Left kidney (tissue), 1 donor: ENCODE measurements at regions not wholly inside any gene's neighbourhood (a gene's known extent, or its start where the extent isn't known, plus 50 kb on each side); places are given as distances from the start of the nearest gene placed in this dataset.
"Not testable (repeated sequence)": the region's sequence is repeated elsewhere in the genome, so short reads cannot be mapped to it uniquely, and the experiment has no call there.

Experiments used
- DNase-seq: peaks from one replicate; pipeline ENCODE4 v3.0.0-alpha.2; 2013

DNA sequence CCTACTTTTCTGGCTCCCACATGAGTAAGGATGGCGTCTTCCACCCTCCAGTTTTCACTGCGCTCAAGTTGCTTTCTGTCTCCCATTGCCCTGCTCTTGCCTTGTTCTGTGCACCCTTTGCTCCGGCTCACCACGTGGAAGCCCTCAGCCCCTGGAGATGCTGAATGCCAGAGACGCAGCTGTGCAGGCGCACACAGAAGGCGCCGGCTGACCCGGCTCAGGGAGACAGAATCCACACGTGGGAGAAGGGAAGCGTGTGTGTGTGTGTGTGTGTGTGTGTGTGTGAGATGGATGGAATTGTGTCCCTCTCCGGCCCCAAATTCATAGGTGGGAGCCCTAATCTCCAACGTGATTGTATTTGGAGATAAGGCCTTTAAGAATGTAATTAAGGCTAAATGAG, 118.2 kb upstream of the ERRFI1 start:
- no peak for DNase-seq

DNA sequence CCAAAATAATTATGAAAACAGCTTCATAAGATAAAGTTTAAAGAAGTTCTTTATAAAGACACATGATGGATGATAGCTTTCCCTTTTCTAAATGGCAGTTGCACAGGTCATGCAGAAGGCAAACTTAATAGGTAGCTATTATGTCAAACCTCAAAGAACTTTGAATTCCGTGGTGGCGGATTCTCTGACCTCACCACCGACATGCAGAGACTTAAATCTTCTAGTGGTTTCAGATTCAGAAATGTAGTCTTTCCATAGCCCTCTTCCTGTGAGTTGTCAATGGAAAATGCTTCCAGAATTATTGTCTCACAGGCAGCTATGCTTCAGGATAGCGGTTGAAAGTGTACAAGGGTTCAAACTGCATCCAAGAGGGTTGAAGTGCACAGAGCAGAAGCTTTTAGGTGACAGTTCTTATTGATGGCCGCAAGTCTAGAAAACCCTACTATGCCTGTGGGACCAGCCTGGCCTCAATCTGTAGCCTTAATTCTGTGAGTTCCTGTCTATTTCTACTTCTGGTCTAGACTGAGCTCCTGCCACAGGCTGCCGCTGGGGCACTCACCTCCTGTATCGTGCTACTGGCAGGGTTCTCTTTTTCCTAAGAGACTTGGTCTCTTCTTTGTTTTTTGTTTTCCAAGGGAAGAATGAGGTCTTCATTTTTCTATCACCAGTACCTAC, 117.0 kb upstream of the ERRFI1 start:
- DNase-seq: no peak

DNA sequence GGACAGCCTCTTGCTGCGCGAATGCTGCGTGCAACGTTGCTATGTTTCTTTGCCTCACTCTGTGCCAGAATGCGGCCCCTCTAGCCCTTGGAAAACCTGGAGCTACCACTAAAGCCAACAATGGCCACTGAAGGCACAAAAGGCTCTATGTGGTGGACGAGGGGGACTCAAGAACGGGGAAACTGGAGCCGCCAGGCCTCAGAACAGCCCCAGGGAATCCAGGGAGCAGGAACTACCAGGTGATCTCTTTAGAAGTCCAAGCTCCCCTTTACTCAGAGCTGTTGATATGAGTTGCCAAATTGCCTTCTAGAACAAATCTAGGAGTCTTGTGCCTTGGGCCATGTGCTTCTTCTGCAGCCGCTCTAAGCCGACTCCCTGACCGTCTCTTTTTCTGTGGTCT, 113.8 kb upstream of the ERRFI1 start:
- DNase-seq: no peak

DNA sequence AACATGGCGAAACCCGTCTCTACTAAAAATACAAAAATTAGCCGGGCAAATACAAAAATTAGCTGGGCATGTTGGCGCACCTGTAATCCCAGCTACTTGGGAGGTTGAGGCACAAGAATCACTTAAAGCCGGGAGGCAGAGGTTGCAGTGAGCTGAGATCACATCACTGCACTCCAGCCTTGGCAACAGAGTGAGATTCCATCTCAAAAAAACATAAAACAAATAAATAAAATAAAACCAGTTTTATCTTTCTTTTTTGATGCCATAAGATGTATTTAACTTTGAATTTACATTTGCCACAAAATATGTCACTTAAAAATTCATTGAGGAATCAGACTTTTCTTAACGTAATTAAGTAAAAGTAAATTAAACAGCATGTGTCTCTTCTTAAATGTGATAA, 113.3 kb upstream of the ERRFI1 start:
- no peak for DNase-seq

DNA sequence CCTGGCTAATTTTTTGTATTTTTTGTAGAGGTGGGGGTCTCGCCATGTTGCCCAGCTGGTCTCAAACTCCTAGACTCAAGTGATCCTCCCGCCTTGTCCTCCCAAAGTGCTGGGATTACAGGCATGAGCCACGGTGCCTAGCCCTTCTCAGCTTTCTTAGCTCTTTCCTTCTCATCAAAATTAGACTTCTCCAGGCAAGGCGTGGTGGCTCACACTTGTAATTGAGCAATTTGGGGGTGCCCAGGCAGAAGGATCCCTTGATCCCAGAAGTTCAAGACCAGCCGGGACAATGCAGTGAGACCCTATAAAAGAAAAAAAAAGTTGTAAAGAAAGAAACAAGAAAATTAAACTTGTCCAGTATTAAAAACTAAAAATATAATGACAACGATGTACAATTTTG, 112.6 kb upstream of the ERRFI1 start:
- DNase-seq: no peak

DNA sequence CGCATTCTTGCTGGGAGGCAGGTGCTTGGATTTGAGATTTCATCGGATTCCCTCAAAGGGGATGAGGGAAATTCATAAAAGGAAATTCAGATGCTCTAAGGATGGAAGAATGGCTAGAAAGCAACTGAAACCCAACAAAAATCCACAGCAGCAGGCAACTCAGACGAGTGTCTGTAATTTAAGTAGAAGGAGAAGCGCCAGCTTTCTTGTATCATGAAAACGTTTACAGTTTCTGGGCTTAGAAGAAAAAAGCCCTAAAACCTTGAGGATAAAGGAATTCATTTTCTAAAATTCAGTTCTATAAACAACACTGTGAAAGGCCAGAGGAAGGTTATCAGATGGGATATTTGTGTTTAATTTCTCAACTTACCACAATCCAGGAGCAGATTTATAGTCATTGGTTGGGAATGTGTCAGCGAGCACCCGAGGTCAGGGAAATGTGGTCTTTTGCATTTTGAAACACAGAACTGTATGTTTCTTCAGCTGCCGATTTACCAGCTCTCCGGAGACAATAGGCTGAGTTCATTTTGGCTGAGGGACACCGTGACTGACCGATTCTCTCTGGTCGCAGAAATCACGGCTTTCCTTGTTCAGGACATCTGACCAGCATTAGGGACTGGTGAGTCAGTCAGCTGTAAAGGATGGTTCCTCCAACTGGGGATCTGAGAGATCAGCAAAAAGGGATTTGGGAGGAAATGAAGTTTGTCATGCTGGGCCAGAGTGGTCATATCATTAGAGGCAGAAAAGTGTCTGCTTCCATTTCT, 111.6 kb upstream of the ERRFI1 start:
- DNase-seq: no peak

DNA sequence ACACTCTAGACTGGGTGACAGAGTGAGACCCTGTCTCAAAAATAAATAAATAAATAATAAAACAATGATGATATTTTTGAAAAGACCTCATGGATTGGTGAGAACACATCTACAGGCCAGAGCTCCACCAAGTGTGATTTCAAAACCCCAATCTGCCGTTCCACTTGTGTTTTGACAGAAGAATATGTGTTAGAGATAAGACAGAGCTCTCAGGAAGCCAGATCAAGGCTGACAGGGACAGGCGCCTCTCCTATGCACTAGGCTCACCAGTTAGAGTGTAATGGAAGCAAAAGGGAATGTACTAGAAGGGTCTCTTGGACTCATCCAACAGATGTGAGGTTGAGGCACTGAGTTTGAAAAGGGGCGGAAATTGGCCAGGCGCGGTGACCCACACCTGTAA, 110.7 kb upstream of the ERRFI1 start:
- DNase-seq: no peak

DNA sequence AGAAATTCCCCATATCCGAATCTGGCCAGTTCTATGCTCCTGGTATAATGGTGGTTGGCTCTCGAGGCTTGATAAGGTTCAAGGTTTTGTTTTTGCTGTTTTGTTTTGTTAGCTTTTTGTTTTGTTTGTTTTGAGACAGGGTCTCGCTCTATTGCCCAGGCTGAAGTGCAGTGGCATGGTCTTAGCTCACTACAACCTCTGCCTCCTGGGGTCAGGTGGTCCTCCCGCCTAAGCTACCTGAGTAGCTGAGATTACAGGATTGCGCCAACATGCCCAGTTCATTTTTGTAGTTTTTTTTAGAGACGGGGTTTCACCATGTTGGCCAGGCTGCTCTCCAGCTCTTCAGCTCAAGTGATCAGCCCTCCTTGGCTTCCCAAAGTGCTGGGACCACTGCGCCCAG, 109.1 kb upstream of the ERRFI1 start:
- no peak for DNase-seq

DNA sequence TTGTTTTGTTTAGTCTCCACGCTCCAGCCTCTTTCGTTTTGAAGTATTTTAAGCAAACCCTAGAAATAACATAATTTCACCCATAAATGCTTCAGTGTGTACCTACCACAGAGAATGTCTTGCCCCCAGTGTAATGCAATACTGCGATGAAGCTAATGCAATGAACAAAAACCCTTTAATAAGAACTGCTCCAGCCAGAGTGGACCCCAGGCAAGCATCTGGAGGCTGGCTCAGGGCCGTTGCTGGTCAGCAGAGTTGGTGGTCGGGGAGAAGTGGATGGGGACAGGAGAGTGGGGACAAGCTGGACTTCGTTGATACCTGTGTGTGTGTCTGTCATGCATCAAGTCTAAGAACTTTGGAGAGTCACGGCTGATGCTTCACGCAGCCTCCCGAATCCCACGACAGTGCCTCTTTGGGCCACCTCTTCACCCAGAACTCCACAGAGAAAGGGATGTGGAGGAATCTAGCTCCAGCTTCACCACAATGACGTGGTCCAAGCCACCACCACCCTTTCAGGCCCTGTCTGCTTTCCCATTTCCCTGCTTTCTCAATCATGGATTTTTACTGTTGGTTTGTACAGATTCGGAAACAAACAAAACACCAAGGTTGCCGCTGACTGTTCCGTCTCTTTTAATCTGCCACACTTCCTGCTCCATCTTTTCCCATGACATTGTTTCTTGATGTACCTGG, 108.6 kb upstream of the ERRFI1 start:
- DNase-seq: no peak

DNA sequence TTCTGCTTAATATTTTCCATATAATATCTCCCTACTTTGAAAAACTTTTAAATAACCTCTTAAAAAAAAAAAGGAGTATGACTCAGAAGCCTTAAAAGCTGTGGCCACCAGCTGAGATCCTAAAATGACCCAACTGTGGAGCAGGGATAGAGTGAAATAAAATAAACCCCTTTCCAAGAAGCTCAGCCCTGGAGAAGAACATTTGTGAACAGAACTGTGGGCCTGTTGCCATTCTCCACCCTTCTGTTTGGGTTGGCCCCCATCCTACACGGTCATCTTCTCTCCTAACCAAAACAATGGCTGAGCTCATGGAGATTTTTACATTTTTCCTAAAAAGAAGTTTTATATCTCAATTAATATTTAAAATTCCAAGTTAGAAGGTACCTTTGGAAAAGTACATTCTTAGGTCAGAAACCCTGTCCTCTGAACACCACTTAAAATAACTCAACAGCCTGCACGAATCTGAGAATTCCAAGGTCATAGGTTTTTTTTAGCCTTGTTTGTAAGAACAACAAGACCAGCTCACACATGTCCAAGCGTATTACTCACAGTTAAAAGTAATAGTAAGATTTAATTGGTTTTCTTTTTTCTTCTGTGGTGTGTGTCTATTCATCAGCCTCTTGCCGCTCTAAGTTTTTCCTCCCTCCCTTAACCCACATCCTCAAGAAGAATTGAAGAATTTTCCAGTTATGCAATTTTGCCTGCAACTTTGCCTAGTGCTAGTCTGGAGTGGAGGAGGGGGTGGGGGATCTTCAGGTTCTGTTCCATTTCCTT, 107.7 kb upstream of the ERRFI1 start:
- no peak for DNase-seq

DNA sequence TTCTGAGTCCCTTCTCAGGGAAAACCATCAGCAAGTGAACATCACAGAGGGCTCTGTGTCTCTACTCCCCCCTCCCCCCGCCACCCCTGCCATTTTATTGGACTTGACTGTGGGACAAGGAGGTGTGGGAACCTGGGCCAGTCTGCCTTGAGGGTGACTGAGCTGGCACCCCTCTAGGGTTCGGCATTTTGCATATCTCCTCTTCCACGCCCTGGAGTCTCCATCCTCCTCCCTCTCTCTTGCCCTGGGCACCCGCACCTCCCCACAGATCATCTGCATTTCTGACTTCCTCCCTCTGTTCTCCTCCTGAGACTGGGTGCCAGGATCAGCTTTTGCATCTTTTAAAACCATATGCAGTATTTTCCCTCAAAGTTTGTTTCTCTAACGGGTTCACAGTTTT, 107.1 kb upstream of the ERRFI1 start:
- no peak for DNase-seq

DNA sequence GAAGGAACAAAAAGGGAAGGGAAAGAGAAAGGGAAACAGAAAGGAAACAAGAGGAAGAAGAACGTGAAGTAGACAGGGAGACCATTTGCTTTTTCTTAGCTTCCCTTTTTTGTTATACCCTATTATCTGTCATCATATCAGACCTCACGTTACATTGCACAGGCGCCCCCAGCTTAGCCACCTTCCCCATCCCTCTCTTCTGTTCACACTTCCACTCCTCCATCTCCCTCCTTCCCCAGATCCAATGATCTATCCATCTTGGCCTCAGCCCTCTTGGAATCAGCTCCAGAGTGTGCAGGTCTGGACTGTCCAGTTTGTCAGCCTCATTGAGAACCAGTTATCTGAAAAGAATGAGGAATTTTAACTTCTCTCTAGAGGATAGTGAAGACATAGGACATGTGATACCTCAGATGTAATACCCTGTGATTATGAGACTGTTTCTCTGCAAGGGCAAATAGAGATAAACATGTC, 101.1 kb upstream of the ERRFI1 start:
- no peak for DNase-seq

DNA sequence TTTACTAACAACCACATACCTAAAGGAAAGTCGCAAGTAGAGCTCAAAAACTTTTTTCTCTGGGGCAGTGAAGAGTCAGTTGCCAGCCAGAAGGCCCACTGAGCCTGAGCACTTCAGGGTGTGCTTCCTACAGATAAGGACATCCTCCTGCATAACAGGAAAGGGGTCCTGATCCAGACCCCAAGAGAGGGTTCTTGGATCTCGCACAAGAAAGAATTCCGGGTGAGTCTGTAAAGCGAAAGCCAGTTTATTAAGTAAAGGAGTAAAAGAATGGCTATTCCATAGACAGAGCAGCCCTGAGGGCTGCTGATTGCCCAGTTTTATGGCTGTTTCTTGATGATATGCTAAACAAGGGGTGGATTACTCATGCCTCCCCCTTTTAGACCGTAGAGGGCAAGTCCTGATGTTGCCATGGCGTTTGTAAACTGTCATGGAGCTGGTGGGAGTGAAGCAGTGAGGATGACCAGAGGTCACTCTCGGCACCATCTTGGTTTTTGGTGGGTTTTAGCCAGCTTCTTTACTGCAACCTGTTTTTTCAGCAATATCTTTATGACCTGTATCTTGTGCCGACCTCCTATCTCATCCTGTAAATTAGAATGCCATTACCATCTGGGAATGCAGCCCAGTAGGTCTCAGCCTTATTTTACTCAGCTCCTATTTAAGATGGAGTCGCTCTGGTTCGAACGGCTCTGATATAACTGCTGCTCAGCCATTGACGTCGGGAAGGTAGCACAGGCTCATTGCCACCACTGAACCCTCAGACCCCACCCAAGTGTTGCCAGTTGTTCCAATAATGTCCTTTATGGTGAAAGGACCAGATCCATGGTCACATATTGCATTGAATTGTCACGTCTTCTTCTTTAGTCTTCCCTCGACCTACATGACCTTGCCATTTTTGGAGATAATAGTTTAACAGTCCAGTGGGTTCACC, 96.6 kb upstream of the ERRFI1 start:
- no peak for DNase-seq

DNA sequence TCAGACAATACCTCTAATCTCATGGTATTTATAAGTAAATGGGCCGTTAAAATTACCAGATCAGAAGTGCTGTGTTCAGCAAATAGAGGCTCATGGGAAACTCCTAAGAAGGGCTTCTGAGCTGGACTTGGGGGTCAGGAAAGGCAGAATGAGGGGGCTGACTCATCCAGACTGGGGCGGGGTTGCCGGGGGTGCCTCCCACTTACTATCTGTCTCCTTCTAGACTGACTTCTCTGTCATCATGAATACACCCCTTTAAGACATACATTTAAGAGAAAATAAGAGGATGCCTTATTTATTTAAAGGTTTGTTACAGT, 96.0 kb upstream of the ERRFI1 start:
- DNase-seq: no peak

DNA sequence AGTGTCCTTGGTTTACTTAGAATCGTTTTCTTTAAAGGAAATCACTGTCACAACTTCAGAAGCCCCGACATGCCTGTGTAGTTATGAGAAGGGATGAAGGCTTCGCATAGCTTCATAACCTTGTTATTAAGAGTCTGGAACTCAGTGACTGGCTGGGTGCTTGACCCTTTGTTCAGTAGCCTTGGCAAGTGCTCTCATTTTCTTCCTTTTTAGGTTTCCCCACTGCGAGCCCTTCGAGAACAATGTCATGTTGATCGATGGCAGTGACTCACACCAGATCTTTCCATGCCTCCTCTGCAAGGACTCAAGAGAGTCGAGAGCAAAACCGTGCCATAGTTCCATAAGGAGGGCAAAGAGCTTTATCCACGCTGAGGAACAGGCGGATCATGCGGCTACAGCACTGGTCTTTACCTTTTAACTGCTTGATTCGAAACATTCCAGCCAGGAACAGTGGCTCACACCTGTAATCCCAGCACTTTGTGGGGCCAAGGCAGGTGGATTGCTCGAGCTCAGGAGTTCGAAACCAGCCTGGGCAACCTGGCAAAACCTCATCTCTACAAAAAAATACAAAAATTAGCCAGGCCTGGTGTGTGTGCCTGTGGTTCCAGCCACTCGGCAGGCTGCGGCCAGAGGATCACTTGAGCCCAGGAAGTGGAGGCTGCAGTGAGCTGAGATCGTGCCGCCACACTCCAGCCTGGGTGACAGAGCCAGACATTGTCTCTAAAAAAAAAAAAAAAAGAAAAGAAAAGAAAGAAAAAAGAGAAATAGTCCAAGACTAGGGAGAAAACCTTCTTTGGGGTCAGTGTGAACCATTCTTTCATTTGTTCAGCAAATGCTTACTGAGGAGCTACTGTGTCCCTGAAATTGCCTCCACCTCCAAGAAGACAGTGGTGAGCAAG, 95.4 kb upstream of the ERRFI1 start:
- no peak for DNase-seq

DNA sequence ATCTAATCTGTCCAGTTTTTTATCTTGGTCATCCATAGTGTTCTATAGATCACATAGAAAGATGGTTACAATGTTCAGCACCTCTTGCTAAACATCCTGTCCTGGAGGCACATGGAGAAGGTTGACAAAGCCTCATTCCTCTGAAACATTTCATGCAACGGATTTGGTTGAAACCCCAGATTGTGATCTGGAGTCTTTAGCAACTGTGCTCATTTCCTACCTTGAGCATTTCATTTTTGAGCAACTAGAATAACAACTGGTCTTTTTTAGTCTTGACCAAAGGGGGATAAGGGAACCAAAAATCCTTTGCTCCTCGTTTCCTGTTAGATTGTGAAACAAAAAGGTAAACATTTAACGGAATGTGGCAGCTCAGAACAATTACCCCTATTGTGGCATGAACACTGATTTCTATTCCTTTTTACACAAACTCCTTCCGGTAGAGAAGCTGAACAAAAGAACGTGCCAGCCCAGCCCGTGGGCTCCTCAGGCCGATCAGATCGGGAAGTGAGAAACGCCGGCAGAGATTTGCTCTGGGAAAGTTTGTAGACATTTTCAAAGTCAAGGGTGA, 94.7 kb upstream of the ERRFI1 start:
- no peak for DNase-seq

DNA sequence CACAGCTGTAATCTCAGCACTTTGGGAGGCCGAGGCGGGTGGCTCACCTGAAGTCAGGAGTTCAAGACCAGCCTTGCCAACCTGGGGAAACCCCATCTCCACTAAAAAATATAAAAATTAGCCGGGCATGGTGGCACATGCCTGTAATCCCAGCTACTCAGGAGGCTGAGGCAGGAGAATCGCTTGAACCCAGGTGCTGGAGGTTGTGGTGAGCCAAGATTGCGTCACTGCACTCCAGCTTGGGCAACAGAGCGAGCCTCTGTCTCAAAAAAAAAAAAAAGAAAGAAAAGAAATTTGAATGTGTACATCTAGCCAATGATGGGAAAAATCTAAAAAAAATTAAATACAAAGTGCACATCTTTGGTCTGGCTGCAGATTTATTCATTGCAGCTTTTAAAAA, 92.6 kb upstream of the ERRFI1 start:
- DNase-seq: not testable (repeated sequence)

DNA sequence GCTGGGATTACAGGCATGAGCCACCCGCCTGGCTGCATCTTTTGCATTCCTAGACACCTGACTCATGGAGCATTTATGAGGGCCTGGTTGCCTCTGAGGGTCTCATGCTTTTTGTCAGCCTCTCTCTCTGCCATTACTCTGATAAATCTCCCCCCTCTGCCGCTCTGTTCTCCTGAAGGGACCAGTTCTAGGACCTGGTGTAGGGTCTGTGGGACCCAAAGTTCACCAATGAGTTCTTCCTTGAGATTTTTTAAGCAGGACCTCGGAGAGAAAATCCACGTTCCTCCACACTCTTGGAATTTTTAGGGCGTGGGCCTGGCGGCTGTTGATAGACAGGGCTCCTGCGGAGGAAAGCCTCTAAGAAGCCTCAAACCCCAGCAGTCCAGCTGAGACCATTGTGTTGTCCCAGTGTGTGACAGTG, 91.9 kb upstream of the ERRFI1 start:
- no peak for DNase-seq

DNA sequence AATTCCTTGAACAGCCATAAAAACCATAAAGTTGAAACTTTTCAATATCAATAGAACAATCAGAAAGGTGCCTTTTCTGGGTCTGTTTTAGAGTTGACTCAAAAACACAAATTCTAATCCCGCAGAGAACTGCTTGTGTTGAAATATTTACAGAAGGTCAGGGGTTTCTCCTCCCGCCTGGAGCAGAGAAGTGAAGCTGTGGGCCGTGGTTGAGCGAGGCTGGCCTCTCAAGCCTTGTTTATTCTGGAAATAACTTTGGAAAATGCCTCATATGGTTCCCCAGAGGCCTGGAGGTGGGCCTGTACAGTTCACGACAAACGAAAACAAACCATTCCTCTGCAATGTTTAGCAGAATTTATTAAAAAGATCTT, 90.8 kb upstream of the ERRFI1 start:
- DNase-seq: peak; percentile 72

DNA sequence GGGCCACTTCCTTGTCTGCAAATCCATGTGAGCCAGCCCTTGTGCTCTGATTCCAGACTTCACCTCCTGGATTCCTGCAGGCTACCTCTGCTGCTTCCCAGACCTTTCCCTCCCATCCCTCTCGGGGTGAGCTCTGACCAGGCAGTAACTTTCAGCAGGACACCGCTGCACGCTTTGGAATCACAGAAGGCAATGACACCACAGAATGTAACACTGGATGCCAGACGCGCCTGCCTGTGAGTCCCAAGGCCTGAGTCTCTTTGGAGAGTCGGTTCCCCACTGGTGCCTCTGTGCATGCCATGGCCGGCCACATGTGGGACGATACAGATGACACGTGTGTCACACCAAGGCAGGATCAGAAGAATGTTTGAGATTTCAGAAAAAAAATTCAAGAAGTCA, 89.7 kb upstream of the ERRFI1 start:
- no peak for DNase-seq
